CD4-positive, alpha-beta T cell treated with Interleukin-4 for 1 hour (primary cell): ENCODE measurements at regions not wholly inside any gene's neighbourhood (a gene's known extent, or its start where the extent isn't known, plus 50 kb on each side); places are given as distances from the start of the nearest gene placed in this dataset.

Source experiments
- DNase-seq, 2 donors: peaks; one replicate each; pipeline ENCODE4 v3.0.0-alpha.2; 2020 to 2022

GRCh38 chr2:147394179-147394790 lies 450.5 kb upstream of the ACVR2A start:
- DNase-seq: no peak

GRCh38 chr2:147392180-147392579 lies 452.6 kb upstream of the ACVR2A start:
- no peak for DNase-seq

- no peak for DNase-seq
These were observed 454.4 kb upstream of the ACVR2A start for GRCh38 chr2:147390475-147390874.

GRCh38 chr2:147389218-147389617 lies 455.6 kb upstream of the ACVR2A start:
- no peak for DNase-seq

GRCh38 chr2:147388217-147388616 lies 456.6 kb upstream of the ACVR2A start:
- no peak for DNase-seq

- no peak for DNase-seq
These were observed 458.5 kb upstream of the ACVR2A start for GRCh38 chr2:147386284-147386683.

GRCh38 chr2:147385600-147385999 lies 459.2 kb upstream of the ACVR2A start:
- no peak for DNase-seq

GRCh38 chr2:147384659-147385058 lies 460.2 kb upstream of the ACVR2A start:
- no peak for DNase-seq

GRCh38 chr2:147382322-147382948 lies 462.4 kb upstream of the ACVR2A start:
- DNase-seq: no peak

GRCh38 chr2:147378403-147378802 lies 466.4 kb upstream of the ACVR2A start:
- DNase-seq: no peak

GRCh38 chr2:147375073-147375472 lies 469.8 kb upstream of the ACVR2A start:
- no peak for DNase-seq

GRCh38 chr2:147374423-147374811 lies 470.4 kb upstream of the ACVR2A start:
- no peak for DNase-seq

GRCh38 chr2:147373800-147374422 lies 470.9 kb upstream of the ACVR2A start:
- DNase-seq: no peak

- no peak for DNase-seq
These were observed 476.5 kb upstream of the ACVR2A start for GRCh38 chr2:147368306-147368705.

GRCh38 chr2:147366279-147366678 lies 478.6 kb upstream of the ACVR2A start:
- no peak for DNase-seq

- DNase-seq: no peak
These were observed 479.2 kb upstream of the ACVR2A start for GRCh38 chr2:147365622-147366021.

- peak in 1 of 2 donors; percentile 47 for DNase-seq
These were observed 480.2 kb upstream of the ACVR2A start for GRCh38 chr2:147364597-147364996.

GRCh38 chr2:147363181-147363580 lies 481.6 kb upstream of the ACVR2A start:
- DNase-seq: no peak

- DNase-seq: no peak
These were observed 486.5 kb upstream of the ACVR2A start for GRCh38 chr2:147358375-147358774.

- no peak for DNase-seq
These were observed 488.7 kb upstream of the ACVR2A start for GRCh38 chr2:147356157-147356556.

GRCh38 chr2:147355706-147356105 lies 489.1 kb upstream of the ACVR2A start:
- DNase-seq: no peak

GRCh38 chr2:147353072-147353381 lies 491.8 kb upstream of the ACVR2A start:
- no peak for DNase-seq

GRCh38 chr2:147352264-147353071 lies 492.4 kb upstream of the ACVR2A start:
- no peak for DNase-seq

- no peak for DNase-seq
These were observed 493.0 kb upstream of the ACVR2A start for GRCh38 chr2:147351784-147352183.
